NCI-H1092 treated with DMSO at 0.1 percent for 48 hours (cell line): ENCODE measurements at regions not wholly inside any gene's neighbourhood (a gene's known extent, or its start where the extent isn't known, plus 50 kb on each side); places are given as distances from the start of the nearest gene placed in this dataset.

Experiments
- DNase-seq: peaks from one replicate; lab custom pipeline; 2025; lab: John Stamatoyannopoulos, UW

DNA sequence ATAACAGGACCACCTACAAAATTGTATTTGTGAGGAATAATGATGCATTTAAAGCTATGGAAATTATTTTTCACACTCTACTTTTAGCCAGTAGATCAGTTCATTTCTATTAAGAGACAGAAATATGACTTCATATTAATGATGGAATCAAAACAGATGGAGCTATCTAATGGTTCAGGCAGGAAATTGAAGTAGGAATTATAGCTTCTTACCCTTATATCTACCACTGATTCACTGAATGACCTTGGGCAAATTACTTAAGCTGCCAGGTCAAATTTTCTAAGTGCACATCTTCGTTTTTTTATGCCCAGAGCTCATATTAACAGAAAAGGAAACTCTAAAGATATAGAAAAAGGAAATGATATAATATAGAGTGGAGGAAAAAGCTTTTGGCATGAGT, 323.1 kb downstream of the PCDH10 start:
- no peak for DNase-seq

DNA sequence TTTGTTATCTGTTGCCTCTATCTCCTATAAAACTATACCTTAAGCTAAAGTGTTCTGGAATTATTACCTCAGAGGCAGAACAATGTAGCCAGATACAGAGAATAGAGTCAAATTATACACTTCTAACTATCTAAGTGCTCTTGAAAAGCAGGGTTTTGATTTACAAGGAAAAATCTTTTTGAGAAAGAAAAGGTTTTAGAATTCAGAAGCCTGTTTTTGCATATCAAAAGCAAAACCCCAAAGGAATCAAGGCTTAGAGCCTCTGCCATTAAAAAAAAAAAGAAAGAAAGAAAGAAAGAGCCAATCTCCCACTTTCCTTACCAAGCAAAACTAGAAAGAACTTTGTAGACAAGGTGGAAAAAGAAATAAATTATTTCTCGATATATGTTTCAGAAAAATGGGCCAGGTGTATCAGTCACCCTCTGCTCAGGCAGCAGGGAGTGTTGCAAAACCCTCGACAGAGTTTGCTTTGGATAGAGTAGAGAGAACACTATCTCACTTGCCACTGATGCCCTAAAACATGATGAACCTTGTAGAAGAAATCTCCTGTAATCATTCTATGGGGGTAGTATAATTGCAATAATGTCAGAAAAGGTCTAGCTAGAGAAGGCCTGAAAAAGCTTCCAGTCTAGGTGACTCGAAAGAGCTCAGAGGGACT, 318.3 kb downstream of the PCDH10 start:
- no peak for DNase-seq

DNA sequence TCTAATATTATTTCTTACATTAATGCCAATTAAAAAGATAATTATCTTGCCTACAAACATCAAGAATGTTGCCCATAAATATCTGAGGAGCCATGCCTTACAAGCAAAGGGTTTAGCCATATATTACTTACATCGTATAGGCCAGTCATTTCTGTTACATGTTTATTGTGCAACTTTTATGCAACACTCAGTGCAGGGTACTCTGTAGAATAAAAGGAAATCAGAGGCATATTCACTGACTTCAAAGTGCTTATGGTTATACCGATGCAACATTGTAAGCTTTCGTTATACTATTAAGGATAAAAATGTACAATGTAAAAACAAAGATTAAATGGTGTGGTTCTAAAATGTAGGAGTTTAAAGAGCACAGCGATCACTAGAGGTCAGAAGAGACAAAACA, 315.9 kb downstream of the PCDH10 start:
- no peak for DNase-seq

DNA sequence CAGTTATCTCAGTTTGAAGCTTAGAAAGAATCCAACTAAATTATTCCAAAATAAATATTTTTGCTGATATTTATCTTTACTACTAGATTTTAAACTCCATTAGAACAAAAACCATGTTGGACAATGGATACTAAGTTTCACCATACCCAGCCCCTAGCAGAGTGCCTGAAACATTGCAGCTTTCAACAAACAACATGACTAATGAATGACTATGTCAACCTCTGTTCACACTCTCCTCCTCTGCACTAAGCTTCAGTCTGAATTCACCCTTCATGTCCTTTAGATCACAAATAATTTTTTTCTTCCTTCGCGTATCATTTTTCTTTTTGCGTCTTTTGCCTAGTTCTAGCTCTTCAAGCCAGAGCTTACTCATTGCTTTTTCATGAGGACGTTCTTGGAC, 315.2 kb downstream of the PCDH10 start:
- no peak for DNase-seq

DNA sequence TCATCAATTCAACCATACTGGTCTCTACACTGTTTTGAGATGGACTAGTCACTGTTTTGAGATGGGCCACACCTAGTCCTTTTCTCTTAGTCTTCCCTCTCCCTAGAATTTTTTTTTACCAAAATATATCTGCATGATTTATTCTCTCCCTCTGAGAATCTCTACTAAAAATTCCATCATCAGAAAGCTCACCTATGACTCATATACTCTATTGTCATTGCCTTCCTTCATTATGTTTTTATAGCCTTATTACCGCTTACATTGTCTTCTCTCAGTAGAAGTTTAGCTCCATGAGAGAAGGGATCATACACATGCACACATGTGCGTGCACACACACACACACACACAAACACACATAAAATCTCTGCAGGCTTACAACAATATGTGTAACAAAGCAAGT, 303.6 kb downstream of the PCDH10 start:
- DNase-seq, result no peak

DNA sequence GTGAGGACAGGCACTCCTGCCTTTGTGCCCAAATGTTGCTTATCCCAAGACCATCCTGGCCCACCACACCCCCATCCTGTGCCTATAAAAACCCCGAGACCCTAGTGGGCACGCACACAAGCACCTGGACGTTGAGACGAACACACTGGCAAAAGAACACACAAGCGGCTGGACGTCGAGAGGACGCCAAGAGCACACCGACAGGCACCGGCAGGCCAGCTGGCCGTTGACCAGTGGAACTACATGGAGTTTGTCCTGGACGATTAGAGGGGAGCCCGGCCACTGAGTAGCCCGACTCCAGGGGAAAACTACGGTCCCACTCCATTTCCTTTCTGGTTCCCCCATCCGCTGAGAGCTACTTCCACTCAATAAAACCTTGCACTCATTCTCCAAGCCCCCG, 301.7 kb downstream of the PCDH10 start:
- DNase-seq, result no peak

DNA sequence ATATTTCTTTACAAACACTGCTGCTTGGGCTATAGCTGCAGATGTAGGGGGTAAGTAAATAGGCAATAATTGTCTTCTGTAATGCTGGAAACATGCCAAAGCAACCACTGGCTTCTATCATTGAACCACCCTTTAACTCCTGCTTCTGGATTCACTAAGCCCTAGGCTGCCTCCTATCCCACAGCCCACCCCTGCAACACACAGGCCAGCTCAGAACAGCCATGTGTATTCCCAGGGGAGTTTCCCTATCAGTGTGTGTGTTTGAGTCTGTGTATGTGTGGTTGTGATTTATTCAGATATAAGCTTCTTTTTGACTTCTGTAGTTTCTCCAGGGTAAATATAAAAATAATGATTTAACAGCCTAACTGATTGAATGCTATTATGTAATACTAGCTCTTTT, 291.3 kb downstream of the PCDH10 start:
- no peak for DNase-seq

DNA sequence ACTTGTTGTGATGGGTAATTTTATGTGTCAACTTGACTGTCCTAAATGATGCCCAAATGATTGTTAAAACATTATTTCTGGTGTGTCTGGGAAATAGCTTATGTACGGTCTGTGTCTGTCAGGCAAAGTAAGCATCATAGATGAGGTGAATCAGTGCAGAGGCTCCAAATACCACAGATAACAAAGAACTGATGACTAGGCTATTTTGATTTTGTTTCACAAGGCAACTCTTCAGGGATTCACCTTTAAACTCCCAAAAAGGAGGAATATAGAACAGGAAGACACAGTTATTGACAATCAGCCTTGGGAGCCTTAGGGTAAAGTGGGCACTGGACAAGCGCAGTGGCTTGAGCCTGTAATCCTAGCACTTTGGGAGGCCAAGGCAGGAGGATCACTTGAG, 290.7 kb downstream of the PCDH10 start:
- no peak for DNase-seq

DNA sequence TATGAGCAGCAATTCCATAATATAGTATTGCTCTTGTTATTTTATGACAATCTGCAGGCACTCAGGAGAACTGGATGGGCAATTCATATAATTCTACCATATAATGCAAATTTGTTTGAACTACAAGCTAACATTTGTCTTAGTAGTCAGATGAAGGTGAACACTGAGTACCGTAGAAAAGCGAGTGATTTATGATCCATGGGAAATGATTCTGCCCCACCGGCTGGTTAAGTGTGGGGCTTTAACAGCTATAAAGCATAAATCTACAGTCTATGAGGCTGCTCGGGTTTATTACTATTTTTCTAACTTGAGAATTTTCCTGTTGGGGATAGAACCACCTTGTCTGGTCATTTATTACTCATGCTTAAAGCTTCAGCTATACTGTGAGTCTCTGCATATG, 275.5 kb downstream of the PCDH10 start:
- no peak for DNase-seq

DNA sequence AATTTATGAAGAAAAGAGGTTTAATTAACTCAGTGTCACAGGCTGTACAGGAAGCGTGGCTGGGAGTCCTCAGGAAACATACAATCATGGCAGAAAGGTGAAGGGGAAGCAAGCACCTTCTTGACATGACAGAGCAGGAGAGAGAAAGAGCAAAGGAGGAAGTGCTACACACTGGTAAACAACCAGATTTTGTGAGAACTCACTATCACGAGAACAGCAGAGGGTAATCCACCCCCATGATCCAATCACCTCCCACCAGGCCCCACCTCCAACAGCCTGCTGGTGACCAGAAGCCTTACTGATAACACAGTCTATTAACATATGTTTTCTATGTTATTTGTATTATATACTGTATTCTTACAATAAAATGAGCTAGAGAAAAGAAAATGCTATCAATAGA, 254.8 kb downstream of the PCDH10 start:
- DNase-seq, result no peak

DNA sequence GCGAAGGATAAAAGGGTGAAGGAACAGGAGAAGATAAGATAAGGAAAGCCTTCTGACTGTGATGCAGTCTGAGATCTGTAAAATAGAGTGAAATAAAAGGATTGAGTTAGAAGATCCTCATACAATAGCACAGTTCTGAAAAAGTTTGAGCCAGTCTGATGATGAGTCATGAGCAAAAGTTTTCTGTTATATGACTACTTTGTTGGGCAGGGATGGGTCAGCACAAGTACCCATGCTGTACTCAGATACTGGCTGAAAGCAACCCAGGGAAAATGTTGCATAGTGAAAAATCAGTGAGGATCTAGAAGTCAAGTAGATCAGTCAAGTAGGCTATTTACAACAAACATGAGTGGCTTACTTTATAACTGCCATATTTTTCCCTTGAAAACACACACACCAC, 253.5 kb downstream of the PCDH10 start:
- no peak for DNase-seq

DNA sequence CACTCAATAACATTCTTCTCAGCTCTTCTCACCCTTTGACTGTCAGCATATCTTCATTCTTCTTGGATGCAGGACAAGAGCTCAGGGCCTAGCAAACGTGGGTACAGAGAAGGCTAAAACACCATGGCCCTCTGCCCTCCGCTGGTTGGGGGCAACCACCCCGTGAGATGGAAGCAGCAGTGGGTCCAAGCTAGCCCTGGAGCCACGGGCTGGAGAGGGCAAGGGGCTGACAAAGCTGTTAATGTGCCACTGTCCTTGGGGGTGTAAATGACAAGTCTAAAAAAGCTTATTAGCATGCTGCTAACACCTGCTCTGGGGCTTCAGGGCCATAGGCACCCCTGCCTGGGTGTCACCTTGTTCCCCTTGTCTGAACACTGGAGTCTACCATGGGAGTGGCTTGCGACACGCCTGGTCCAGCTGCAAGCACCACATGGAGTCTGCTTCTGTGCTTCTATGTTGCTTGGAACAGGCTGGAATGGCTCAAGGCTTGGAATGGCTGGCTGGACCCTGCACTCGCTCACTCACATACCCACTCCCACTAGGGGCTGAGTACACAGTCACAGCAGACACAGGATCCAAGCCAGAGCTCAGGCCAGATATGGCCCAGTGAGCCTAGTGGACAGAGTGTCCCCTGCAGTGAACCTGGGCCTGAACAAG, 246.0 kb downstream of the PCDH10 start:
- no peak for DNase-seq

DNA sequence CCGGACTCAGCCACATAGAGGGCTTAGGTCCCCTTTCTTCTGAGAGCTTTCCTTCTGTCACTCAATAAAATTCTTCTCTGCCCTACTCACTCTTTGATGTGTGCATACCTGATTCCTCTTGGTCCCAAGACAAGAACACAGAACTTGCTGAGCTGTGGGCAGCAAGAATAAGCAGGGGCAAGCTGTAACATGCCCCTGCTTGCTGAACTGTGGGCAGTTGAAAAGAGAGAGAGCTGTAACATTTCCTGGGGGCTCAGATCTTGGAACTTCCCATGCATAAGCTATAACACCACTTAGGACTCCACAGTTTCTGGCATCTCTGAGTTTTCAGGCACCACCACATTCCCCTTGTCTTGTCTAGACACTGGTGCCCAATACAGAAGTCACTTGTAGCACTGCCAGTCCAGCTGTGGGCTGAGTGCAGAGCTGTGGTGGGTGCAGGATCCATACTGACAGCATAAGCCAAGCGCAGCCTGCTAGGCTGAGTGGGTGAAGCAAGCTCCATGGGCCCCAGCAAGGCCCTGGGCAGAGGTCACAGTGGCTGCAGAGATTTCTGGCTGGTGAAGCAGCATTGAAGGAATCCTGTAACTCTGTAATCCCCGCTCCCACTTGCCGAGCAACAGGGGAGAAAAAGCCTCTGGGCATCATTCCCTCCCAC, 241.2 kb downstream of the PCDH10 start:
- DNase-seq, result no peak

DNA sequence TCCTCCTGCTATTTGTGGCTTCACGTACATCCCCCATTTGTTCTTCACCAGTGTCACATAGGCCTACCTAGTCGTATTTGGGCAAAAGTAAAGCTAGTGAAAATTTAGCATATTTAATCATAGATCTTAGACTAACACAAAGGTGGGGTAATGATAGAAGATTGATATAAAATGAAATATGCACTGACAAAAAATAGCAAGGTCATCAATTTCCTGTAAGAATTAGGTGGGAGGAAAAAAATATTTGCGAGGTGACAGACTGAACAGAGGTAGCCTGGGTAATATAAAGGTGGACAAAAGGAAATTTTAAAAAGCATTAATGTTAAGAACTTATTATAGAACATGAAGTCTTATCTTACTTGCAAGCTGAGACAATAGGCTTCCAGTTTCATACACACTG, 239.9 kb downstream of the PCDH10 start:
- no peak for DNase-seq

DNA sequence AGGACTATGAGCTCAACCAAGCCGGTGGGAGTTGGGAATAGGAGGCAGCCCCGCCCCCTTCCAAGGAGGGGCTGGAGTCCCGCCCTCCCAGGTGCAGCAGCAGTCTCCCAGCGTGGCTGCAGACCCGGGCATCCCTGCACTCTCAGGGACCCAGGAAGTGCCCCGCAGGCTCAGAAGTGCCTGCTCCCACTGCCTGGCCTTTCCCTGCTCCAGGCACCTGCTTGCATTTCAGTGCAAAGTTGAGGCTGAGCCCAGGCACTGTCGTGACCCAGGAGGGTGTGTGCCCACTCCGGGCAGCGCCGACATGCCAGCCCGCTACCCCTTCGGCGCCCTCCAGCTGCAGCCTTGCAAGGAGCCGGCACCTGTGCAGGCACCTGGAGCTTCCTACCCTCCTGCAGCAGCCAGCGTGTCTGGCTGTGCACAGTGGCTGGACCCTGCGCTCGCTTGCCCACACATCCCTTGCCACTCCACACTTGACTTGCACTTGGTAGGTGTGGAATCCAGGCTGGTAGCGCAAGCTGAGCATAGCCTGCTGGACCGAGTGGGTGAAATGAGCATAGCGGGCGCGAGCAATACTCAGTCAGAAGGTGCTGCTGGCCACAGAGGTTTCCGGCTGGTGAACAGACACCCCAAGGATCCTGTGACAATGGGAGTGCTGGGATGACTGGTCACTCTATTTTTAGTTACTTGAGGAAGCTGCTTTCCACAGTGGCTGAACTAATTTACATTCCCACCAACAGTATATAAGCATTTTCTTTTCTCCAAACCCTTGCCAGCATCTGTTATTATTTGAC, 236.3 kb downstream of the PCDH10 start:
- DNase-seq, result no peak

DNA sequence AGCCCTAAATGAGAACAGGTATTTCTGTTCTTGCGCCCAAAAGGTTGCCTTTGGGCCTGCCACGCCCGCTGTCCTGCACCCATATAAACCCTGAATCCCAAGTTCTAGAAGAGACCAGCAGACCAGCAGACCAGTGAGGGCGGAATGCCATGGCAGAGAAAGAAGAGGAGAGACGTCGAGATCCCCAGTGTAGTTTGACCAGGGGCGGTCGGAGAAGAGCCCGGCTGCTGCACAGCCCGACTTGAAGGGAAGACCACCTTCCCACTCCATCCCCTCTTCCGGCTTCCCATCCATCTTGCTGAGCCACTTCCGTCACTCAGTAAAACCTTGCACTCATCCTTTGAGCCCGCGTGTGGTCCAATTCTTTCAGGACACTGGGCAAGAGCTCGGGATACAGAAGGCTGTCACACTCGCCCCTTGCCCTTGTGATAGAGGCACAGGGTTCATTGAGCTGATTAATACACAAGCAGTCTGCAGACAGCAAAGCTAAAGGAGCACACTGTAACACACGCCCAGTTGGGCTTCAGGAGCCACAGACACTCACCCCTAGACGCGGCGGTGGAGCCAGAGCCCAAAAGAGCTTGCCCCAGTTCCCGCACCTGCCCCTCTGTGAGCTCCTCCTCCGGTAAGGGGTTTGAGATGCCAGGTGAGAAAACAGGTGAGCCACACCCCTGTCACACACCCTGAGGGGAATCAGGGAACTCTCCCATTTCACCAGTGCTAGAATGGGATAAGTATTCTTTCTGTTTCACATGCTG, 230.8 kb downstream of the PCDH10 start:
- no peak for DNase-seq

DNA sequence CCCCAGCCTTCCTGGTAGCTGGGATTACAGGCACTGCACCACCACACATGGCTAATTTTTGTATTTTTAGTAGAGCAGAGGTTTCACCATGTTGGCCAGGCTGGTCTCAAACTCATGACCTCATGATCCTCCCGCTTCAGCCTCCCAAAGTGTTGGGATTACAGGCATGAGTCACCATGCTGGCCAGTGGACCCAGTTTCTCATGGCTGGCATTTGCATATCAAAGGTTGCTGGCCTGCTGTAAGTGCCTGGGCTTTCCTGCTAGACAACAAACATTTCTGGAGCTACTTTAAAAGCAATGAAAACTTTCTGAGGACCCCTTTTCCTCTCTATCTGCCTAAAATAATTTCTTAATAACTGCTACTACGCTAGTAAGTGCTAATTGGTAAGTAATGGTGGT, 228.2 kb downstream of the PCDH10 start:
- DNase-seq, result no peak

DNA sequence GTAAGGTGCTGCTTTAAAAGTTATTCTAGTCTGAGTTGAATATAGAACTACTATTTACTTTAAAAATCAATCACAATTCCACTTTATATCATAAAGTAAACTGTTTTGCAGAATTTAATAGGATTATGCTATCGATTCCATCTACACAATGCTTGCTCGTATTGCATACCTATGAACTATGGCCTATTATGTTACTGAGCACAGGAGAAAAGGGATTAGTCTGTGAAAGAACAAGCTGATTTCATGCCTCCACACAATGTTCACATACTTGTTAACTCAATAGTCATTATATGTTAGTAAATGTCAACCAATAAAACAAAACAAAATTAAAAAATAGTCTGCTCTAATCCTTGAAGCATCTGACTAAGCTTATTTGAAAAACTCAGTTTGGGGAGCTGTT, 223.6 kb downstream of the PCDH10 start:
- DNase-seq, result no peak

DNA sequence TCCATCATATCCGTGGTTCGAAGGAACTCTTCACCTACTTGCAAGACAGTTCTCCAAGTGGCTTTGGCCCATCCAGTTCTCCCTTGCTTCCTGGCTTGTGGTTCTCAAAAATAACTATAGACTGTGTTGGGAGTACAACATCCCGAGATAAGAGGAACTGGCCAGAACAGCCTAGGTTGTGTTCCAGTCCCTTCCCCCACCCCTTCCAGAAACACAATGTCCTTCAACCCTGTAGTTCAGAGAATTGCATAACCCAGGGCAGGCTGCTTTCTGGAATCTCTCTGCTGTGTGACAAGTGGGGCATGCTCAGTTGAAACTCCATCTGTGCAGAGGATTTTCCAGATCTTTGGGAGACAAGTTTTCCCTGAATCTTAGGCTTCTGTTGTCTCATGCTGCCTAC, 206.5 kb downstream of the PCDH10 start:
- no peak for DNase-seq

DNA sequence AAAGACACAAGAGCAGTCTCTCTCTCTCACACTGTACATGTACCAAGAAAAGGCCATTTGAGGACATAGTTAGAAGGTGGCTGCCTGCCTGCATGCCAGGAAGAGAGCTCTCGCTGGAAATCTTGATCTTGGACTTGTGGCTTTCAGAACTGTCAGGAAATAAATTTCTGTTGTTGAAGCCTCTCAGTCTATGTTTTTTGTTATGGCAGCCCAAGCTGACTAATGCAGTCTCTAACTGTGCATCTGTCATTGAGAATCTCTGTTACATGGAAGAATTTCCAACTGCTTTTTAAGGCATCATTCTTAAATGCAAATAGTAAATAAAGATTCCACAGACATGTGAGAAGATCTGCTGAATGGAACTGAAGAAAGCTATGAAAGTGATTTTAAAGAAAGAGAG, 198.3 kb downstream of the PCDH10 start:
- no peak for DNase-seq

DNA sequence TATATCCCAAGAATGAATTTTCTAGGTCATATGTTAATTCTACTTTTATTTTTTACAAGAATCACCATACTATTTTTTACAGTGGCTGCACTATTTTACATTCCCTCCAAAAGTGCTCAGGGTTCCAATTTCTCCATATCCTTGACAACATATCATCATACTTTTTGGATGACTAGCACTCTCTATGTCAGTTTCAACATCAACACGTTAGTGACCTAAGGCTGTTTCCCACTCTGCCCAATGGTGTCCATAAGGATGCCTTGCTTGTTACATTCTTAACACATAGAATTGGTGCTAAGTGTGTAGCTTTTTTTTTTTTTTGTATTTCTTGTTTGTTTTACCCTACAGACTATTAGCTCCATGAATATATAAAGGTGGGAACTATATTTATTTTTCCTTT, 175.4 kb downstream of the PCDH10 start:
- DNase-seq, result no peak

DNA sequence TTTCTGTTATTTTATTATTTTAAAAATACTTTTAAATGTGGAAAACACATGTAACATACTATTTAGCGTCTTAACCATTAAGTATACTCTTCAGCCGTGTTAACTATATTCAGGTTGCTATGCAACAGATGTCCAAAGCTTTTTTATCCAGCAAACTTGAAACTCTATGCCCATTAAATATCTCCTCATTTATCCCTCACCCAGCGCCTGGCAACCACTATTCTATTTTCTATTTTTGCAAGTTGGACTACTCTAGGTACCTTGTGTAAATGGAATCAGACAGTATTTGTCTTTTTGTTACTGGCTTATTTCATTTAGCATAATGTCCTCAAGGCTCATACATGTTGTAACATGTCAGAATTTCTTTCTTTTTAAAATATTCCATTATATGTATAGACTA, 174.6 kb downstream of the PCDH10 start:
- DNase-seq, result no peak
